ENCODE measurements at regions not wholly inside any gene's neighbourhood (a gene's known extent, or its start where the extent isn't known, plus 50 kb on each side); places are given as distances from the start of the nearest gene placed in this dataset.

GRCh38 chr2:5561006-5561405, 131.2 kb upstream of the SOX11 start:
- H3K36me3 ChIP-seq (ENCODE audit: low read length), result no peaks in the 10 kb centered on the region

GRCh38 chr2:5562426-5562825, 129.8 kb upstream of the SOX11 start:
- no peak overlapping the region for H2AFZ ChIP-seq (ENCODE audit: low read depth, low read length, severe bottlenecking)
- H3K9me2 ChIP-seq (replicated peaks; ENCODE audit: insufficient read depth, low read length), result no peaks in the 10 kb centered on the region
- H3K9me3 ChIP-seq (ENCODE audit: insufficient read depth, low read length), result no peaks in the 10 kb centered on the region; the same call in 1 of the 2 replicates
- no peaks in the 10 kb centered on the region for H3K27me3 ChIP-seq (ENCODE audit: low read length)
- no peak overlapping the region for H3K27ac ChIP-seq (ENCODE audit: low read depth, low read length)
- H4K20me1 ChIP-seq (ENCODE audit: low read depth, low read length), result no peaks in the 10 kb centered on the region
- H3K4me2 ChIP-seq (ENCODE audit: low read depth, low read length, poor library complexity, severe bottlenecking), result no peak overlapping the region
- H3K9ac ChIP-seq (ENCODE audit: low read length), result no peak overlapping the region
- no peaks in the 10 kb centered on the region for H3K36me3 ChIP-seq (ENCODE audit: low read length)
- H3K79me2 ChIP-seq (ENCODE audit: insufficient read depth, low read length), result no peaks in the 10 kb centered on the region
- TF ChIP-seq CTCF (IDR thresholded peaks at IDR 0.05; ENCODE audit: insufficient read depth, low read length, poor library complexity, severe bottlenecking), result no peak
- no peak for TF ChIP-seq EZH2phosphoT487 (conservative IDR thresholded peaks at IDR 0.05; ENCODE audit: low read length)
- H3F3A ChIP-seq (ENCODE audit: insufficient read depth), result no peaks in the 10 kb centered on the region
- no peak overlapping the region for H3K4me3 ChIP-seq (ENCODE audit: insufficient read depth, low read length, poor library complexity, severe bottlenecking)

More at GRCh38 chr2:5561006-5561405, 131.2 kb upstream of the SOX11 start:
- Histone ChIP-seq H3K4me2 (ENCODE audit: low read depth, low read length, poor library complexity, severe bottlenecking) (no peak overlapping the region), H2AFZ (ENCODE audit: low read depth, low read length, severe bottlenecking) (no peak overlapping the region), H3K9me3 (ENCODE audit: insufficient read depth, low read length) (no peaks in the 10 kb centered on the region; the same call in 1 of the 2 replicates), H3K27me3 (ENCODE audit: low read length) (no peaks in the 10 kb centered on the region), H3K9ac (ENCODE audit: low read length) (no peak overlapping the region), H4K20me1 (ENCODE audit: low read depth, low read length) (no peaks in the 10 kb centered on the region), H3K79me2 (ENCODE audit: insufficient read depth, low read length) (no peaks in the 10 kb centered on the region), H3K9me2 (replicated peaks; ENCODE audit: insufficient read depth, low read length) (no peaks in the 10 kb centered on the region), H3K27ac (ENCODE audit: low read depth, low read length) (no peak overlapping the region), H3K4me3 (ENCODE audit: insufficient read depth, low read length, poor library complexity, severe bottlenecking) (no peak overlapping the region), H3F3A (ENCODE audit: insufficient read depth) (no peaks in the 10 kb centered on the region)
- TF ChIP-seq EZH2phosphoT487 (conservative IDR thresholded peaks at IDR 0.05; ENCODE audit: low read length) (no peak), CTCF (IDR thresholded peaks at IDR 0.05; ENCODE audit: insufficient read depth, low read length, poor library complexity, severe bottlenecking) (no peak)

- Histone ChIP-seq H3K9ac (ENCODE audit: low read length) (no peak overlapping the region), H3F3A (ENCODE audit: insufficient read depth) (no peaks in the 10 kb centered on the region), H3K4me2 (ENCODE audit: low read depth, low read length, poor library complexity, severe bottlenecking) (no peak overlapping the region), H2AFZ (ENCODE audit: low read depth, low read length, severe bottlenecking) (no peak overlapping the region), H3K36me3 (ENCODE audit: low read length) (no peaks in the 10 kb centered on the region), H3K4me3 (ENCODE audit: insufficient read depth, low read length, poor library complexity, severe bottlenecking) (no peak overlapping the region), H4K20me1 (ENCODE audit: low read depth, low read length) (no peaks in the 10 kb centered on the region), H3K9me2 (replicated peaks; ENCODE audit: insufficient read depth, low read length) (no peaks in the 10 kb centered on the region), H3K9me3 (ENCODE audit: insufficient read depth, low read length) (no peaks in the 10 kb centered on the region; the same call in 1 of the 2 replicates), H3K27me3 (ENCODE audit: low read length) (no peaks in the 10 kb centered on the region), H3K27ac (ENCODE audit: low read depth, low read length) (no peak overlapping the region), H3K79me2 (ENCODE audit: insufficient read depth, low read length) (no peaks in the 10 kb centered on the region)
- TF ChIP-seq CTCF (IDR thresholded peaks at IDR 0.05; ENCODE audit: insufficient read depth, low read length, poor library complexity, severe bottlenecking) (no peak), EZH2phosphoT487 (conservative IDR thresholded peaks at IDR 0.05; ENCODE audit: low read length) (no peak)
Measured at GRCh38 chr2:5562865-5563264, 129.3 kb upstream of the SOX11 start.
